GM11168 (cell line): ENCODE measurements at regions not wholly inside any gene's neighbourhood (a gene's known extent, or its start where the extent isn't known, plus 50 kb on each side); places are given as distances from the start of the nearest gene placed in this dataset.

Experiments
- in situ Hi-C: fragments of 300-500 bp; cut with MboI; formaldehyde crosslinking; loops from one replicate; pipeline ENCODE4 v1.12.0; 2022; ENCODE audit warnings: low sequenced_read_pairs; ENCODE audit not compliant: unreplicated experiment

- in situ Hi-C loops: no loop called here
These were observed 172.3 kb upstream of the TBCA start for GRCh38 chr5:77948476-77948875.

GRCh38 chr5:77947041-77947428 lies 170.9 kb upstream of the TBCA start:
- in situ Hi-C loops: no loop called here

GRCh38 chr5:77946381-77947040 lies 170.4 kb upstream of the TBCA start:
- in situ Hi-C loops: no loop called here

- in situ Hi-C loops: no loop called here
These were observed 169.7 kb upstream of the TBCA start for GRCh38 chr5:77945874-77946273.

GRCh38 chr5:77944757-77945340 lies 168.7 kb upstream of the TBCA start:
- in situ Hi-C loops: no loop called here

GRCh38 chr5:77943851-77944250 lies 167.7 kb upstream of the TBCA start:
- in situ Hi-C loops: no loop called here

- in situ Hi-C loops: no loop called here
These were observed 166.6 kb upstream of the TBCA start for GRCh38 chr5:77942578-77943239.

- in situ Hi-C loops: no loop called here
These were observed 161.1 kb upstream of the TBCA start for GRCh38 chr5:77937015-77937908.

GRCh38 chr5:77936365-77936693 lies 160.2 kb upstream of the TBCA start:
- in situ Hi-C loops: no loop called here

GRCh38 chr5:77935506-77936364 lies 159.6 kb upstream of the TBCA start:
- in situ Hi-C loops: no loop called here

- in situ Hi-C loops: no loop called here
These were observed 152.7 kb upstream of the TBCA start for GRCh38 chr5:77928776-77929300.

GRCh38 chr5:77926337-77926736 lies 150.2 kb upstream of the TBCA start:
- in situ Hi-C loops: no loop called here

- in situ Hi-C loops: no loop called here
These were observed 149.4 kb upstream of the TBCA start for GRCh38 chr5:77925503-77925902.

GRCh38 chr5:77924081-77924480 lies 147.9 kb upstream of the TBCA start:
- in situ Hi-C loops: no loop called here

- in situ Hi-C loops: no loop called here
These were observed 147.5 kb upstream of the TBCA start for GRCh38 chr5:77923666-77924065.

- in situ Hi-C loops: no loop called here
These were observed 145.1 kb upstream of the TBCA start for GRCh38 chr5:77921094-77921768.

- in situ Hi-C loops: no loop called here
These were observed 144.4 kb upstream of the TBCA start for GRCh38 chr5:77920359-77921058.

GRCh38 chr5:77915346-77915745 lies 139.2 kb upstream of the TBCA start:
- in situ Hi-C loops: no loop called here

GRCh38 chr5:77912721-77913120 lies 136.6 kb upstream of the TBCA start:
- in situ Hi-C loops: no loop called here
